CD4-positive, alpha-beta T cell (primary cell): ENCODE measurements at regions not wholly inside any gene's neighbourhood (a gene's known extent, or its start where the extent isn't known, plus 50 kb on each side); places are given as distances from the start of the nearest gene placed in this dataset.

ENCODE experiments used
- ATAC-seq: fragments of 200-7000 bp; cut with Tn5 transposase; one replicate; pipeline ENCODE4 v1.10.0; 2022; ENCODE audit warnings: mild to moderate bottlenecking; ENCODE audit not compliant: poor library complexity
- CTCF ChIA-PET: fragments of 350-600 bp; sonication (Branson Sonifier 250); formaldehyde crosslinking; loops from one replicate; lab custom pipeline; 2021; ENCODE audit warnings: antibody characterized with exemption, inconsistent platforms; lab: Charles Lee
- POLR2A ChIA-PET: fragments of 350-600 bp; sonication (Branson Sonifier 250); formaldehyde crosslinking; loops from one replicate; lab custom pipeline; 2021; ENCODE audit warnings: antibody characterized with exemption, inconsistent platforms; lab: Charles Lee
- DNase-seq, 14 experiments: peaks; one replicate each; pipeline ENCODE4 v3.0.0-alpha.2; 2013 to 2020; ENCODE audit warnings: mixed read lengths in 2 of 14
- H3K27ac ChIP-seq, 2 donors: one replicate each; pipeline versions ENCODE4 v1.5.1 to v1.7.0; 2013; ENCODE audit warnings: low read length in 2 of 2, low read depth in 1 of 2, mild to moderate bottlenecking in 1 of 2
- H3K27me3 ChIP-seq, 2 experiments: 1 replicate in 1 of 2; 2 replicates in 1 of 2; pipeline versions ENCODE4 v1.6.1 to v1.7.0; 2013; ENCODE audit warnings: low read length in 2 of 2, control low read depth in 1 of 2, mild to moderate bottlenecking in 1 of 2, moderate library complexity in 1 of 2; ENCODE audit not compliant: insufficient read depth in 2 of 2, control insufficient read depth in 1 of 2
- H3K36me3 ChIP-seq: one replicate; pipeline ENCODE4 v1.6.1; 2013; ENCODE audit warnings: low read length, control low read depth; ENCODE audit not compliant: insufficient read depth
- H3K4me1 ChIP-seq: one replicate; pipeline ENCODE4 v1.6.1; 2013; ENCODE audit warnings: low read length, control low read depth; ENCODE audit not compliant: insufficient read depth
- H3K4me3 ChIP-seq: one replicate; pipeline ENCODE4 v1.5.1; 2013; ENCODE audit warnings: mild to moderate bottlenecking, low read length, moderate library complexity
- H3K9me3 ChIP-seq, 2 experiments: 1 replicate in 1 of 2; 2 replicates in 1 of 2; pipeline versions ENCODE4 v1.6.1 to v1.7.0; 2013; ENCODE audit warnings: low read length in 2 of 2, mild to moderate bottlenecking in 2 of 2, control low read depth in 1 of 2, moderate library complexity in 1 of 2; ENCODE audit not compliant: control insufficient read depth in 1 of 2, insufficient read depth in 1 of 2
- H3K27ac Mint-ChIP-seq: one replicate; pipeline ENCODE4 v1.8.0; 2020; ENCODE audit warnings: mixed read lengths
- H3K27me3 Mint-ChIP-seq: one replicate; pipeline ENCODE4 v1.8.0; 2021; ENCODE audit warnings: mixed read lengths
- H3K36me3 Mint-ChIP-seq: one replicate; pipeline ENCODE4 v1.8.0; 2021; ENCODE audit warnings: low read depth, mixed read lengths
- H3K4me1 Mint-ChIP-seq: one replicate; pipeline ENCODE4 v1.8.0; 2021; ENCODE audit warnings: low read depth, mixed read lengths
- H3K4me3 Mint-ChIP-seq: one replicate; pipeline ENCODE4 v1.8.0; 2020; ENCODE audit warnings: mild to moderate bottlenecking, mixed read lengths
- H3K9me3 Mint-ChIP-seq: one replicate; pipeline ENCODE4 v1.8.0; 2020; ENCODE audit warnings: mixed read lengths
- intact Hi-C, 2 experiments: fragments of 100-400 bp; cut with DNase I in 1 of 2; cut with micrococcal nuclease in 1 of 2; formaldehyde crosslinking; loops; one replicate each; pipeline versions ENCODE4 v1.15.1 to v1.9.0; 2023 to 2025; cut with DNase I, micrococcal nuclease
- TF ChIP-seq, protein P1 (sequence below): fragments of 200-600 bp; IDR thresholded peaks from one replicate; pipeline ENCODE4 v1.8.0; 2022; ENCODE audit warnings: antibody characterized with exemption, mild to moderate bottlenecking

GRCh38 chr16:60463986-60464385 lies 1572.3 kb downstream of the CDH8 start:
- H3K27ac ChIP-seq: no peak overlapping the region
- H3K27ac Mint-ChIP-seq: no peak overlapping the region

GRCh38 chr16:60459463-60459862 lies 1576.8 kb downstream of the CDH8 start:
- ChIA-PET POLR2A (no interaction called here), CTCF (no interaction called here)
- Mint-ChIP-seq H3K27ac (no peak overlapping the region), H3K36me3 (no peaks in the 10 kb centered on the region), H3K4me1 (no peaks in the 10 kb centered on the region), H3K4me3 (no peak overlapping the region), H3K27me3 (no peaks in the 10 kb centered on the region), H3K9me3 (peaks cover 16% of the 10 kb centered on the region)
- ATAC-seq: no peak
- Histone ChIP-seq H3K4me1 (no peaks in the 10 kb centered on the region), H3K4me3 (no peak overlapping the region), H3K27me3 (no peaks in the 10 kb centered on the region), H3K36me3 (no peaks in the 10 kb centered on the region), H3K9me3 (peaks cover 6 to 8% of the 10 kb centered on the region in 2 experiments), H3K27ac (no peak overlapping the region)
- no peak for DNase-seq
- intact Hi-C loops: no loop called here
- TF ChIP-seq, protein P1, sequence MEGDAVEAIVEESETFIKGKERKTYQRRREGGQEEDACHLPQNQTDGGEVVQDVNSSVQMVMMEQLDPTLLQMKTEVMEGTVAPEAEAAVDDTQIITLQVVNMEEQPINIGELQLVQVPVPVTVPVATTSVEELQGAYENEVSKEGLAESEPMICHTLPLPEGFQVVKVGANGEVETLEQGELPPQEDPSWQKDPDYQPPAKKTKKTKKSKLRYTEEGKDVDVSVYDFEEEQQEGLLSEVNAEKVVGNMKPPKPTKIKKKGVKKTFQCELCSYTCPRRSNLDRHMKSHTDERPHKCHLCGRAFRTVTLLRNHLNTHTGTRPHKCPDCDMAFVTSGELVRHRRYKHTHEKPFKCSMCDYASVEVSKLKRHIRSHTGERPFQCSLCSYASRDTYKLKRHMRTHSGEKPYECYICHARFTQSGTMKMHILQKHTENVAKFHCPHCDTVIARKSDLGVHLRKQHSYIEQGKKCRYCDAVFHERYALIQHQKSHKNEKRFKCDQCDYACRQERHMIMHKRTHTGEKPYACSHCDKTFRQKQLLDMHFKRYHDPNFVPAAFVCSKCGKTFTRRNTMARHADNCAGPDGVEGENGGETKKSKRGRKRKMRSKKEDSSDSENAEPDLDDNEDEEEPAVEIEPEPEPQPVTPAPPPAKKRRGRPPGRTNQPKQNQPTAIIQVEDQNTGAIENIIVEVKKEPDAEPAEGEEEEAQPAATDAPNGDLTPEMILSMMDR: no peak

More at GRCh38 chr16:60463986-60464385, 1572.3 kb downstream of the CDH8 start:
- no peak overlapping the region for H3K4me3 ChIP-seq
- no peaks in the 10 kb centered on the region for H3K27me3 ChIP-seq
- H3K4me1 Mint-ChIP-seq: no peaks in the 10 kb centered on the region
- POLR2A ChIA-PET: no interaction called here
- CTCF ChIA-PET: no interaction called here
- H3K9me3 Mint-ChIP-seq: peaks cover 6% of the 10 kb centered on the region
- TF ChIP-seq, protein P1: no peak
- intact Hi-C loops: no loop called here
- ATAC-seq: no peak
- H3K4me1 ChIP-seq: no peaks in the 10 kb centered on the region
- DNase-seq: no peak
- H3K9me3 ChIP-seq: peaks cover 3 to 4% of the 10 kb centered on the region in 2 experiments
- no peaks in the 10 kb centered on the region for H3K27me3 Mint-ChIP-seq
- no peaks in the 10 kb centered on the region for H3K36me3 Mint-ChIP-seq
- H3K36me3 ChIP-seq: no peaks in the 10 kb centered on the region
- H3K4me3 Mint-ChIP-seq: no peak overlapping the region

DNA sequence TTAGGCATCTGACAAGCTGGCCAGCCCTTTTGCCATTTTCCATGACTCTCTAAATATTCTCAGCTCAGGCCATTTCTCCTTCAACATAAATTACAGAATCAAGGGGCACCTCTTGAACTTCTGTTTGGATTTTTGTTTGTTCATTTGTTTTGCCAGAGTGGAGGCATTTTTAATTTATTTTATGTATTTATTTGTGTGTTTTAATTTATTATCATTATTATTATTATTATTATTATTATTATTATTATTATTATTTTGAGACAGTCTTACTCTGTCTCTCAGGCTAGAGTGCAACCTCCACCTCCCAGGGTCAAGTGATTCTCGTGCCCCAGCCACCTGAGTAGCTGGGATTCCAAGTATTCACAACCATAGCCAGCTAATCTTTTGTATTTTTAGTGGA lies 1578.0 kb downstream of the CDH8 start:
- POLR2A ChIA-PET: no interaction called here
- TF ChIP-seq, protein P1: no peak
- H3K9me3 ChIP-seq: peaks cover 6 to 11% of the 10 kb centered on the region in 2 experiments
- Mint-ChIP-seq H3K9me3 (peaks cover 19% of the 10 kb centered on the region), H3K27me3 (no peaks in the 10 kb centered on the region), H3K4me1 (no peaks in the 10 kb centered on the region), H3K4me3 (no peak overlapping the region), H3K27ac (no peak overlapping the region), H3K36me3 (no peaks in the 10 kb centered on the region)
- H3K27ac ChIP-seq: no peak overlapping the region
- no peaks in the 10 kb centered on the region for H3K36me3 ChIP-seq
- intact Hi-C loops: no loop called here
- H3K4me3 ChIP-seq: no peak overlapping the region
- no peaks in the 10 kb centered on the region for H3K27me3 ChIP-seq
- DNase-seq (no peak), ATAC-seq (no peak)
- H3K4me1 ChIP-seq: no peaks in the 10 kb centered on the region
- CTCF ChIA-PET: no interaction called here
